Osteoblast (primary cell): ENCODE measurements at regions not wholly inside any gene's neighbourhood (a gene's known extent, or its start where the extent isn't known, plus 50 kb on each side); places are given as distances from the start of the nearest gene placed in this dataset.

Experiments used
- DNase-seq: peaks from one replicate; pipeline ENCODE4 v3.0.0; 2011; ENCODE audit warnings: low spot score, mixed read lengths; ENCODE audit not compliant: insufficient read length; ENCODE audit errors: missing footprints
- H2AFZ ChIP-seq: 2 replicates; pipeline ENCODE4 v1.6.0; 2011; ENCODE audit warnings: mild to moderate bottlenecking, low read length
- H3K27ac ChIP-seq: 2 replicates; pipeline ENCODE4 v1.5.1; 2011; ENCODE audit warnings: mild to moderate bottlenecking, low read depth, low read length, moderate library complexity
- H3K27me3 ChIP-seq: 2 replicates; pipeline ENCODE4 v1.6.0; 2012; ENCODE audit warnings: mild to moderate bottlenecking, control low read depth, inconsistent platforms, low read length, moderate library complexity; ENCODE audit not compliant: insufficient read depth
- H3K36me3 ChIP-seq: 2 replicates; pipeline ENCODE4 v1.5.1; 2011; ENCODE audit warnings: mild to moderate bottlenecking, low read length, control low read depth, moderate library complexity; ENCODE audit not compliant: insufficient read depth
- H3K4me1 ChIP-seq: 2 replicates; pipeline ENCODE4 v1.5.1; 2011; ENCODE audit warnings: mild to moderate bottlenecking, low read length, control low read depth, moderate library complexity; ENCODE audit not compliant: insufficient read depth
- H3K4me2 ChIP-seq: 2 replicates; pipeline ENCODE4 v1.6.0; 2011; ENCODE audit warnings: mild to moderate bottlenecking, low read length; ENCODE audit not compliant: insufficient read depth
- H3K4me3 ChIP-seq: fragments of 200-600 bp; sonication (generic); 3 replicates; pipeline ENCODE4 v1.5.1; 2012; ENCODE audit warnings: mild to moderate bottlenecking, low read length, inconsistent platforms; ENCODE audit not compliant: insufficient read depth
- H3K79me2 ChIP-seq: 2 replicates; pipeline ENCODE4 v1.6.0; 2012; ENCODE audit warnings: mild to moderate bottlenecking, low read length, control low read depth, inconsistent platforms; ENCODE audit not compliant: insufficient read depth
- H3K9me3 ChIP-seq: 2 replicates; pipeline ENCODE4 v1.5.1; 2011; ENCODE audit warnings: low read depth, low read length, control low read depth
- H4K20me1 ChIP-seq: 2 replicates; pipeline ENCODE4 v1.6.0; 2012; ENCODE audit warnings: mild to moderate bottlenecking, low read length, control low read depth; ENCODE audit not compliant: insufficient read depth
- CTCF ChIP-seq: IDR thresholded peaks from 2 replicates; pipeline ENCODE4 v1.5.1; 2011; ENCODE audit warnings: mild to moderate bottlenecking, low read depth, low read length, moderate library complexity; ENCODE audit errors: extremely low read depth

DNA sequence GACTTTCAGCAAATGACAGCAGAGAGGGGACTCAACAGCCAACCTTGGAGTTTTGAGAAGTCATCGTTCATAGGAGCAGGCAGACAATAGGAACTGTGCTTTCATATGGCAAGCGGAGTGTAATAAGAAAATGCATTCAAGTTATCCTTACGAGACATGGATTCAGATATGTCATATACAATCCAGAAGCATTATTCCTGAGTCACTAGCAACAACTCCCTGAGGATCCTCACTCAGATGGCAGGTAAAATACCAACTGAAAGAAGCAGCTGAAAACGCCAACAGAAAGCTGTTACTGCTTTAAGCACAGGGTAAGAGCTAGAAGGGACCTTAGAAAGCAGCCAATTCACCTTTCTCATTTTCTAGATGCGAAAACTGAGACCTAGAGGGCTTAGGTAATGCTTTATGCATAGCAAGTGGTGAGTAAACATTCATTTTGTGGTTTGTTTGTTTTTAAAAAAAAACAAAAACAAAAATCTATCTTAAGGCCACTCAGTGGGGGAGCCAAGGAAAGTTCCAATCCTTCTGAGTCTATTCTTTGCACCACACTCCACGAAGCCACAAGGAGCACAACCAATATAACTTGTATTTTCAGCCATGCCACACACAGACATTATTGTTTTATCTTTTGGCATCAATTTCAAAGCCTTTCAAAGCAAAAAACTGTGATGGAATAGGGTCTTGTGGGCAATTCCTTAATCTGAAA is 89.1 kb upstream of the RIOK3 start:
- H3K9me3 ChIP-seq: no peaks in the 10 kb centered on the region
- H3K27me3 ChIP-seq: no peaks in the 10 kb centered on the region
- no peaks in the 10 kb centered on the region for H4K20me1 ChIP-seq
- H2AFZ ChIP-seq: no peak overlapping the region
- no peak overlapping the region for H3K4me2 ChIP-seq
- no peaks in the 10 kb centered on the region for H3K36me3 ChIP-seq
- no peaks in the 10 kb centered on the region for H3K79me2 ChIP-seq
- no peak overlapping the region for H3K4me3 ChIP-seq
- no peak overlapping the region for H3K27ac ChIP-seq
- no peak for DNase-seq
- peaks cover 20% of the 10 kb centered on the region for H3K4me1 ChIP-seq
- TF ChIP-seq CTCF: no peak

- H3K79me2 ChIP-seq: no peaks in the 10 kb centered on the region
- H4K20me1 ChIP-seq: no peaks in the 10 kb centered on the region
- TF ChIP-seq CTCF: no peak
- H2AFZ ChIP-seq: no peak overlapping the region
- H3K36me3 ChIP-seq: no peaks in the 10 kb centered on the region
- no peaks in the 10 kb centered on the region for H3K9me3 ChIP-seq
- H3K27ac ChIP-seq: peak overlapping the region; percentile 81
- peak overlapping the region; percentile 44 for H3K4me2 ChIP-seq
- no peaks in the 10 kb centered on the region for H3K27me3 ChIP-seq
- peak; percentile 89 for DNase-seq
- H3K4me3 ChIP-seq: no peak overlapping the region
- peaks cover 20% of the 10 kb centered on the region for H3K4me1 ChIP-seq
These were observed 87.5 kb upstream of the RIOK3 start for GRCh38 chr18:23365602-23366001.

DNA sequence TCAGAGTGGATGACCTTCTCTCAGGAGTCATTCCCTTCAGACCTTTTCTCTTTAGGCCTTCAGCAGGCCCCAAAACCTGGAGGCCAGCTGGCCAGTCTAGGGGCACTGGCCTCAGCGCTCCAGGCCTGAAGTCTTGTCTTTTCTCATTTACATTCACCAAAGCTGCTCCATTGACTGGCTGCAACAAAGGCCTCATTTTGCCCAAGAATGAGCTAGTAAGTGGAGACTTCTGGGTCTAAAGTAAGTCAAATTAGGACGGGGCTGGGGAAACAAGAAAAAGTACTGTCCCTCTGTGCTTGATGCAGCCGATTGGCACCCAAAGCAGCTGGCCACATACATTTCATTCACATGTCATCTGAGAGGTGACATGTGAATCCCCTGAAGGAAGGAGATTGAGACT is 83.8 kb upstream of the RIOK3 start:
- Histone ChIP-seq H3K79me2 (no peaks in the 10 kb centered on the region), H4K20me1 (no peaks in the 10 kb centered on the region), H3K27ac (no peak overlapping the region), H3K4me2 (no peak overlapping the region), H3K27me3 (no peaks in the 10 kb centered on the region), H3K36me3 (no peaks in the 10 kb centered on the region), H3K9me3 (no peaks in the 10 kb centered on the region), H2AFZ (no peak overlapping the region), H3K4me3 (no peak overlapping the region), H3K4me1 (peaks cover 18% of the 10 kb centered on the region)
- TF ChIP-seq CTCF: no peak
- no peak for DNase-seq

GRCh38 chr18:23373570-23373969 is 79.5 kb upstream of the RIOK3 start:
- Histone ChIP-seq H3K4me3 (no peak overlapping the region), H3K36me3 (peaks cover 5% of the 10 kb centered on the region), H3K4me1 (peaks cover 19% of the 10 kb centered on the region), H4K20me1 (no peaks in the 10 kb centered on the region), H2AFZ (no peak overlapping the region), H3K79me2 (no peaks in the 10 kb centered on the region), H3K4me2 (no peak overlapping the region), H3K27ac (no peak overlapping the region), H3K9me3 (no peaks in the 10 kb centered on the region), H3K27me3 (no peaks in the 10 kb centered on the region)
- no peak for DNase-seq
- no peak for TF ChIP-seq CTCF
